HCT116 (cell line): ENCODE measurements at regions not wholly inside any gene's neighbourhood (a gene's known extent, or its start where the extent isn't known, plus 50 kb on each side); places are given as distances from the start of the nearest gene placed in this dataset.
A peak's percentile ranks its signal among the peaks of the same experiment; 100 is the strongest.

Experiments
- ATAC-seq: fragments of 200-7000 bp; cut with Tn5 transposase; 2 replicates; pipeline ENCODE4 v1.9.1; 2020; ENCODE audit warnings: mild to moderate bottlenecking, moderate library complexity
- BruUV-seq: library from RNA; stranded (reverse); fragments of 400-500 nt; replicated peaks from 2 replicates; lab custom pipeline; 2021; lab: Mats Ljungman, UMichigan
- CTCF ChIA-PET: fragments of 300-600 bp; sonication (Branson Sonifier 250); formaldehyde crosslinking; loops from one replicate; lab custom pipeline; 2021; ENCODE audit warnings: antibody characterized with exemption; lab: Charles Lee
- POLR2A ChIA-PET: fragments of 300-600, 350-600 bp; sonication (Branson Sonifier 250); formaldehyde crosslinking; loops from one replicate; lab custom pipeline; 2021; ENCODE audit warnings: antibody characterized with exemption; lab: Charles Lee
- RAD21 ChIA-PET, 2 experiments: fragments of 300-600 bp; sonication (Branson Sonifier 250); formaldehyde crosslinking; loops; one replicate each; lab custom pipeline; 2023; ENCODE audit warnings: low total read pairs in 2 of 2; ENCODE audit not compliant: uncharacterized antibody in 2 of 2, unreplicated experiment in 2 of 2, low non-redundant PET in 1 of 2; lab: Charles Lee
- DNase-seq: peaks from one replicate; pipeline ENCODE4 v3.0.0-alpha.2; 2010; ENCODE audit warnings: low read depth, low spot score
- H2AFZ ChIP-seq: fragments of 200-600 bp; shearing (Covaris generic), sonication (generic); 2 replicates; pipeline ENCODE4 v1.6.1; 2017; ENCODE audit warnings: low read depth, mixed run types, mixed read lengths, antibody characterized with exemption, low read length; ENCODE audit not compliant: poor library complexity, severe bottlenecking
- H3K27ac ChIP-seq: 2 replicates; pipeline ENCODE4 v1.5.1; 2012; ENCODE audit warnings: low read depth, low read length
- H3K27me3 ChIP-seq: fragments of 200-600 bp; sonication (generic); 2 replicates; pipeline ENCODE4 v1.6.1; 2016; ENCODE audit warnings: mixed run types, low read length, mixed read lengths; ENCODE audit not compliant: insufficient read depth
- H3K36me3 ChIP-seq, 2 experiments: fragments of 200-500 bp in 1 of 2; fragments of 200-600 bp in 1 of 2; sonication (Bioruptor generic) in 1 of 2; sonication (generic) in 1 of 2; 2 replicates each; pipeline versions ENCODE4 v1.5.1 to v1.6.1; 2014 to 2016; ENCODE audit warnings: low read length in 2 of 2, inconsistent platforms in 1 of 2, mixed read lengths in 1 of 2, mixed run types in 1 of 2; ENCODE audit not compliant: insufficient read depth in 2 of 2, control insufficient read depth in 1 of 2
- H3K4me1 ChIP-seq, 2 experiments: fragments of 200-600 bp in 1 of 2; sonication (generic) in 1 of 2; 2 replicates each; pipeline versions ENCODE4 v1.5.1 to v1.6.1; 2012 to 2017; ENCODE audit warnings: low read length in 2 of 2, inconsistent platforms in 1 of 2, mild to moderate bottlenecking in 1 of 2, mixed read lengths in 1 of 2, mixed run types in 1 of 2, moderate library complexity in 1 of 2; ENCODE audit not compliant: insufficient read depth in 2 of 2, control insufficient read depth in 1 of 2
- H3K4me2 ChIP-seq: fragments of 200-600 bp; sonication (generic); 2 replicates; pipeline ENCODE4 v1.6.1; 2017; ENCODE audit warnings: mixed run types, low read length, mixed read lengths
- H3K4me3 ChIP-seq, 2 experiments: fragments of 200-600 bp in 1 of 2; sonication (generic) in 1 of 2; replicated peaks in 1 of 2; 2 replicates each; pipeline ENCODE4 v1.5.1; 2011 to 2016; ENCODE audit warnings: low read length in 2 of 2, control low read depth in 1 of 2, low read depth in 1 of 2, mild to moderate bottlenecking in 1 of 2, mixed read lengths in 1 of 2, mixed run types in 1 of 2
- H3K79me2 ChIP-seq: fragments of 200-600 bp; sonication (generic); 2 replicates; pipeline ENCODE4 v1.6.1; 2017; ENCODE audit warnings: mild to moderate bottlenecking, mixed run types, low read length, moderate library complexity, mixed read lengths; ENCODE audit not compliant: insufficient read depth
- H3K9ac ChIP-seq: fragments of 200-600 bp; sonication (generic); 2 replicates; pipeline ENCODE4 v1.6.1; 2016; ENCODE audit warnings: low read length, mixed read lengths
- H3K9me2 ChIP-seq: fragments of 200-600 bp; sonication (generic), shearing (Covaris generic); 2 replicates; pipeline ENCODE4 v1.6.1; 2017; ENCODE audit warnings: mixed run types, mild to moderate bottlenecking, moderate library complexity; ENCODE audit not compliant: insufficient read depth
- H3K9me3 ChIP-seq, 2 experiments: fragments of 200-500 bp in 1 of 2; fragments of 200-600 bp in 1 of 2; sonication (Bioruptor generic) in 1 of 2; sonication (generic) in 1 of 2; 2 replicates each; pipeline ENCODE4 v1.6.1; 2014 to 2017; ENCODE audit warnings: low read length in 2 of 2, mixed read lengths in 2 of 2, inconsistent platforms in 1 of 2, low read depth in 1 of 2, mild to moderate bottlenecking in 1 of 2, mixed run types in 1 of 2, moderate library complexity in 1 of 2; ENCODE audit not compliant: control insufficient read depth in 1 of 2, insufficient read depth in 1 of 2
- H4K20me1 ChIP-seq: fragments of 200-600 bp; sonication (generic), shearing (Covaris generic); 2 replicates; pipeline ENCODE4 v1.6.1; 2017; ENCODE audit warnings: mixed run types, mild to moderate bottlenecking, moderate library complexity; ENCODE audit not compliant: insufficient read depth
- EZH2 ChIP-seq: fragments of 200-600 bp; sonication (generic); IDR thresholded peaks from 2 replicates; pipeline ENCODE4 v1.6.1; 2017; ENCODE audit warnings: antibody characterized with exemption, mixed run types
- SP1 ChIP-seq: IDR thresholded peaks from 2 replicates; pipeline ENCODE4 v1.6.1; 2012; ENCODE audit warnings: low read depth
- SRF ChIP-seq: IDR thresholded peaks from 2 replicates; pipeline ENCODE4 v1.6.1; 2012; ENCODE audit warnings: low read depth
- TCF7L2 ChIP-seq: IDR thresholded peaks from 2 replicates; pipeline ENCODE4 v1.7.0; 2011; ENCODE audit warnings: borderline replicate concordance, inconsistent platforms; ENCODE audit not compliant: insufficient read depth, insufficient read length; ENCODE audit errors: extremely low read depth
- intact Hi-C: fragments of 100-400 bp; cut with micrococcal nuclease; formaldehyde crosslinking; loops from 2 replicates; pipeline ENCODE4 v1.10.0; 2022
- TF ChIP-seq, protein P1 (sequence below), 3 experiments: fragments of 200-600 bp in 1 of 3; sonication (generic) in 1 of 3; IDR thresholded peaks in 2 of 3; conservative IDR thresholded peaks in 1 of 3; 2 replicates each; pipeline ENCODE4 v1.5.1; 2012 to 2017; ENCODE audit warnings: low read depth in 2 of 3, low read length in 2 of 3, antibody characterized with exemption in 1 of 3, borderline replicate concordance in 1 of 3, control low read depth in 1 of 3, mild to moderate bottlenecking in 1 of 3, mixed read lengths in 1 of 3, mixed run types in 1 of 3, moderate library complexity in 1 of 3; ENCODE audit not compliant: insufficient read depth in 1 of 3
- TF ChIP-seq, protein P2 (sequence below): IDR thresholded peaks from 2 replicates; pipeline ENCODE4 v1.6.1; 2012; ENCODE audit warnings: low read depth

DNA sequence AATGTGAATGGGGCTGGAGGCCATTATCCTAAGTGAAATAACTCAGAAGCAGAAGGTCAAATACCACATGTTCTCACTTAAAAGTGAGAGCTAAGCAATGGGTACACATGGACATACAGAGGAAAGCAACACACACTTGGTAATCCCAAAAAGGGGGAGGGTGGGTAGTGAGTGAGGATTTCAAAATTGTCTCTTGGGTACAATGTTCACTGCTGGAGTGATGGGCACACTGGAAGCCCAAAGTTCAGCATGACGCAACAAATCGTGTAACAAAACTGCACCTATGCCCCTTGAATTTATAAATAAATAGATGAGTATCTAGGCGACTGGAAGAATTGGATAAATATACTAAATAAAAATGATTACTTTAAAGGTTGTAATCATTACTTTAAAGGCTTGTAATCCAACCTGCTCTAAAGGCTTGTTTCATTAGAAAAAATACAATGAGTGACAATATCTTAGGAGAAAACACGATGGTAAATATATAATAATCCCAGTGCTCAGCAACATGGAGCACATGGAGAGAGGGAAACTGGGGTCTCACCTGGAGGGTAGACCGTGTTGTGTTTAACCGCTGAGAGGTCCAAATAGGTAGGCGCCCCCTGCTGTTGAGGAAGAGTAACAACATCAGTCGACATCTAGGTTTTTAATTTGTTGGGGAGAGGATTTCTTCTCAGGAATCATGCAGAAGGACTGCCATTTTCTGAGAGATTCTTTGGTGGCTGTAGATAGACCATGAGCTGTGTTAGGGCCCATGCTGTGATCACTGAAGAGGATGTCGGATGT, 78.5 kb upstream of the ROBO1 start:
- H3K9ac ChIP-seq, result no peak overlapping the region
- CTCF ChIA-PET, result no interaction called here
- no peak overlapping the region for H3K4me3 ChIP-seq
- TF ChIP-seq, protein P1, sequence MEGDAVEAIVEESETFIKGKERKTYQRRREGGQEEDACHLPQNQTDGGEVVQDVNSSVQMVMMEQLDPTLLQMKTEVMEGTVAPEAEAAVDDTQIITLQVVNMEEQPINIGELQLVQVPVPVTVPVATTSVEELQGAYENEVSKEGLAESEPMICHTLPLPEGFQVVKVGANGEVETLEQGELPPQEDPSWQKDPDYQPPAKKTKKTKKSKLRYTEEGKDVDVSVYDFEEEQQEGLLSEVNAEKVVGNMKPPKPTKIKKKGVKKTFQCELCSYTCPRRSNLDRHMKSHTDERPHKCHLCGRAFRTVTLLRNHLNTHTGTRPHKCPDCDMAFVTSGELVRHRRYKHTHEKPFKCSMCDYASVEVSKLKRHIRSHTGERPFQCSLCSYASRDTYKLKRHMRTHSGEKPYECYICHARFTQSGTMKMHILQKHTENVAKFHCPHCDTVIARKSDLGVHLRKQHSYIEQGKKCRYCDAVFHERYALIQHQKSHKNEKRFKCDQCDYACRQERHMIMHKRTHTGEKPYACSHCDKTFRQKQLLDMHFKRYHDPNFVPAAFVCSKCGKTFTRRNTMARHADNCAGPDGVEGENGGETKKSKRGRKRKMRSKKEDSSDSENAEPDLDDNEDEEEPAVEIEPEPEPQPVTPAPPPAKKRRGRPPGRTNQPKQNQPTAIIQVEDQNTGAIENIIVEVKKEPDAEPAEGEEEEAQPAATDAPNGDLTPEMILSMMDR (IDR thresholded peaks at IDR 0.05 in 2 of 3, conservative IDR thresholded peaks at IDR 0.05 in 1 of 3; ENCODE audit: borderline replicate concordance in 1 of 3, insufficient read depth in 1 of 3, low read depth in 2 of 3, low read length in 2 of 3), result peak in 2 of 3 experiments; percentile 15 to 39; a peak in 1 of 6 replicates
- TF ChIP-seq EZH2, result no peak
- TF ChIP-seq, all 23 proteins: peak for 1
- intact Hi-C loops, result no loop called here
- H4K20me1 ChIP-seq, result no peaks in the 10 kb centered on the region
- peaks cover 3 to 21% of the 10 kb centered on the region in 2 experiments; a peak in 1 of 4 replicates for H3K9me3 ChIP-seq
- POLR2A ChIA-PET, result no interaction called here
- no TSS peak for BruUV-seq
- no peaks in the 10 kb centered on the region for H3K36me3 ChIP-seq
- H3K27ac ChIP-seq, result no peak overlapping the region
- no peaks in the 10 kb centered on the region for H3K9me2 ChIP-seq
- H3K4me1 ChIP-seq, result no peaks in the 10 kb centered on the region
- ATAC-seq, result no peak
- no peak overlapping the region for H3K4me2 ChIP-seq
- no peak overlapping the region for H2AFZ ChIP-seq
- H3K79me2 ChIP-seq, result no peaks in the 10 kb centered on the region
- no peaks in the 10 kb centered on the region for H3K27me3 ChIP-seq
- RAD21 ChIA-PET, result no interaction called here
- DNase-seq, result no peak

DNA sequence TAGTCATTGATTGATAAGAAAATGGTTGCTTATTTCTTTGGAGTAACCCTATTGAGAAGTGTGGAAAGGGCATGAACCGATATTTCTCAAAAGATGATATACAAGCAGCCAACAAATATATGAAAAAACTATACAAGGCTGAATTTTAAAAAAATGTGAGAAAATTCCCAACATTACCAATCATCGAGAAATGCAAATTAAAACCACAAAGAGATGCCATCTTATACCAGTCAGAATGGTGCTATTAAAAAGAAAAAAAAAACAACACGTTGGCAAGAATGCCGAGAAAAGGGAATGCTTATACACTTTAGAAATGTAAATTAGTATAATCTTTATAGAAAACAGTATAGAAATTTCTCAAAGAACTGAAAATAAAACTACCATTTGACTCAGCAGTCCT, 77.7 kb upstream of the ROBO1 start:
- intact Hi-C loops, result no loop called here
- Histone ChIP-seq H3K4me1 (no peaks in the 10 kb centered on the region), H3K27ac (no peak overlapping the region), H2AFZ (no peak overlapping the region), H3K9me3 (peaks cover 3 to 24% of the 10 kb centered on the region in 2 experiments; a peak in 2 of 4 replicates), H3K79me2 (no peaks in the 10 kb centered on the region), H3K9ac (no peak overlapping the region), H4K20me1 (no peaks in the 10 kb centered on the region), H3K27me3 (no peaks in the 10 kb centered on the region), H3K36me3 (no peaks in the 10 kb centered on the region), H3K4me3 (no peak overlapping the region), H3K4me2 (no peak overlapping the region), H3K9me2 (no peaks in the 10 kb centered on the region)
- DNase-seq, result no peak
- CTCF ChIA-PET, result no interaction called here
- POLR2A ChIA-PET, result no interaction called here
- BruUV-seq, result no TSS peak
- no peak for ATAC-seq
- RAD21 ChIA-PET, result no interaction called here
- TF ChIP-seq SP1 (no peak), SRF (no peak), TCF7L2 (no peak)
- TF ChIP-seq, protein P2, sequence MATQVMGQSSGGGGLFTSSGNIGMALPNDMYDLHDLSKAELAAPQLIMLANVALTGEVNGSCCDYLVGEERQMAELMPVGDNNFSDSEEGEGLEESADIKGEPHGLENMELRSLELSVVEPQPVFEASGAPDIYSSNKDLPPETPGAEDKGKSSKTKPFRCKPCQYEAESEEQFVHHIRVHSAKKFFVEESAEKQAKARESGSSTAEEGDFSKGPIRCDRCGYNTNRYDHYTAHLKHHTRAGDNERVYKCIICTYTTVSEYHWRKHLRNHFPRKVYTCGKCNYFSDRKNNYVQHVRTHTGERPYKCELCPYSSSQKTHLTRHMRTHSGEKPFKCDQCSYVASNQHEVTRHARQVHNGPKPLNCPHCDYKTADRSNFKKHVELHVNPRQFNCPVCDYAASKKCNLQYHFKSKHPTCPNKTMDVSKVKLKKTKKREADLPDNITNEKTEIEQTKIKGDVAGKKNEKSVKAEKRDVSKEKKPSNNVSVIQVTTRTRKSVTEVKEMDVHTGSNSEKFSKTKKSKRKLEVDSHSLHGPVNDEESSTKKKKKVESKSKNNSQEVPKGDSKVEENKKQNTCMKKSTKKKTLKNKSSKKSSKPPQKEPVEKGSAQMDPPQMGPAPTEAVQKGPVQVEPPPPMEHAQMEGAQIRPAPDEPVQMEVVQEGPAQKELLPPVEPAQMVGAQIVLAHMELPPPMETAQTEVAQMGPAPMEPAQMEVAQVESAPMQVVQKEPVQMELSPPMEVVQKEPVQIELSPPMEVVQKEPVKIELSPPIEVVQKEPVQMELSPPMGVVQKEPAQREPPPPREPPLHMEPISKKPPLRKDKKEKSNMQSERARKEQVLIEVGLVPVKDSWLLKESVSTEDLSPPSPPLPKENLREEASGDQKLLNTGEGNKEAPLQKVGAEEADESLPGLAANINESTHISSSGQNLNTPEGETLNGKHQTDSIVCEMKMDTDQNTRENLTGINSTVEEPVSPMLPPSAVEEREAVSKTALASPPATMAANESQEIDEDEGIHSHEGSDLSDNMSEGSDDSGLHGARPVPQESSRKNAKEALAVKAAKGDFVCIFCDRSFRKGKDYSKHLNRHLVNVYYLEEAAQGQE, result no peak
- TF ChIP-seq, protein P1 (IDR thresholded peaks at IDR 0.05 in 2 of 3, conservative IDR thresholded peaks at IDR 0.05 in 1 of 3; ENCODE audit: borderline replicate concordance in 1 of 3, insufficient read depth in 1 of 3, low read depth in 2 of 3, low read length in 2 of 3), result no peak
